ENCODE measurements at regions not wholly inside any gene's neighbourhood (a gene's known extent, or its start where the extent isn't known, plus 50 kb on each side); places are given as distances from the start of the nearest gene placed in this dataset.

DNA sequence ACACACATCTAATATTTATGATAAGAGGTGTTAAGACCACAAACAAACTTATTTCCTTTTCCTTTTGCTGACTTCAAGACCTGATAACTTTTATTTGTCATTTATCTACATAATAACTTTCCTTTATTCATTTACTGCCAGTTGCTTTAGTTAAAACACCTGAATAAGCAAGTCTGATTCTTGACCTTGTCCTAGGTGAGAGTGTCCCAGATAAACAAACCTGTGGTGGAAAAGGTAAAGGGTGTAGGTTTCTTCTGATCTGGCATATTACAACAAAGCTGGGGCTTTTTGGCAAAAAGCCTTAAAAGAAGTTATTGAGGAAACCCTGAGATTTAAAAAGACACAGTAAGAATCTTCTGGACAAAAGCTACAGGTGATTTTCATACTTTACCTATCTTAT is 191.5 kb downstream of the ZBBX start:
- intact Hi-C loops (cut with DNase I) = no loop called here
- TF ChIP-seq POLR2AphosphoS5 (IDR thresholded peaks at IDR 0.05; ENCODE audit: insufficient read depth in 1 of 2, low read depth in 1 of 2) (no peak), POLR2A (IDR thresholded peaks at IDR 0.05) (no peak)
- TF ChIP-seq, protein P1, sequence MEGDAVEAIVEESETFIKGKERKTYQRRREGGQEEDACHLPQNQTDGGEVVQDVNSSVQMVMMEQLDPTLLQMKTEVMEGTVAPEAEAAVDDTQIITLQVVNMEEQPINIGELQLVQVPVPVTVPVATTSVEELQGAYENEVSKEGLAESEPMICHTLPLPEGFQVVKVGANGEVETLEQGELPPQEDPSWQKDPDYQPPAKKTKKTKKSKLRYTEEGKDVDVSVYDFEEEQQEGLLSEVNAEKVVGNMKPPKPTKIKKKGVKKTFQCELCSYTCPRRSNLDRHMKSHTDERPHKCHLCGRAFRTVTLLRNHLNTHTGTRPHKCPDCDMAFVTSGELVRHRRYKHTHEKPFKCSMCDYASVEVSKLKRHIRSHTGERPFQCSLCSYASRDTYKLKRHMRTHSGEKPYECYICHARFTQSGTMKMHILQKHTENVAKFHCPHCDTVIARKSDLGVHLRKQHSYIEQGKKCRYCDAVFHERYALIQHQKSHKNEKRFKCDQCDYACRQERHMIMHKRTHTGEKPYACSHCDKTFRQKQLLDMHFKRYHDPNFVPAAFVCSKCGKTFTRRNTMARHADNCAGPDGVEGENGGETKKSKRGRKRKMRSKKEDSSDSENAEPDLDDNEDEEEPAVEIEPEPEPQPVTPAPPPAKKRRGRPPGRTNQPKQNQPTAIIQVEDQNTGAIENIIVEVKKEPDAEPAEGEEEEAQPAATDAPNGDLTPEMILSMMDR (IDR thresholded peaks at IDR 0.05) = no peak

DNA sequence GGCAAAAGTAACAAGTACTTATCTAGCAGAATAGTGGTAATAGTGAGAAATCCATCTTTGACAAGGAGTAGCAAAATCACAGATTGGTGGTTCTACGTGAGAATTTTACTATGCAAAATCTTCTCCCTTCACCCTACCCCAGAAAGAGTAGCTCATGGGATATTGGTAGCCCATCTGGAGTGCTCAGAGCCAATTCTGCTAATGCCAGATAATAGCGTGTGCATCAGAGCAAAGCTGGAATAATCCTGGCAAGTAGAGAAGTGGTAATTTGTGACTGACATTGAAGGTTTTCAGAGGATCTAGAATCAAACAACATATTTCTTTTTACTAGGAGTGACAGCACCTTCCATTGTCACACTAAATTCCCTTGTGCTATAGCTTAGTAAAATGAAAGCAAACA is 192.9 kb downstream of the ZBBX start:
- H3K9me3 ChIP-seq = no peaks in the 10 kb centered on the region
- H3K4me3 ChIP-seq = no peak overlapping the region
- no peak overlapping the region for H3K27ac ChIP-seq
- H3K4me1 ChIP-seq = no peaks in the 10 kb centered on the region
- intact Hi-C loops (cut with DNase I) = no loop called here
- no peaks in the 10 kb centered on the region for H3K36me3 ChIP-seq
- H3K27me3 ChIP-seq = no peaks in the 10 kb centered on the region
- no peak for DNase-seq (ENCODE audit: extremely low spot score in 2 of 2)
- TF ChIP-seq, protein P1 (IDR thresholded peaks at IDR 0.05) = no peak

More for the DNA sequence above, 191.5 kb downstream of the ZBBX start:
- Histone ChIP-seq H3K4me1 (no peaks in the 10 kb centered on the region), H3K4me3 (no peak overlapping the region), H3K36me3 (no peaks in the 10 kb centered on the region), H3K27ac (no peak overlapping the region), H3K27me3 (no peaks in the 10 kb centered on the region), H3K9me3 (no peaks in the 10 kb centered on the region)
- DNase-seq (ENCODE audit: extremely low spot score in 2 of 2) = no peak

DNA sequence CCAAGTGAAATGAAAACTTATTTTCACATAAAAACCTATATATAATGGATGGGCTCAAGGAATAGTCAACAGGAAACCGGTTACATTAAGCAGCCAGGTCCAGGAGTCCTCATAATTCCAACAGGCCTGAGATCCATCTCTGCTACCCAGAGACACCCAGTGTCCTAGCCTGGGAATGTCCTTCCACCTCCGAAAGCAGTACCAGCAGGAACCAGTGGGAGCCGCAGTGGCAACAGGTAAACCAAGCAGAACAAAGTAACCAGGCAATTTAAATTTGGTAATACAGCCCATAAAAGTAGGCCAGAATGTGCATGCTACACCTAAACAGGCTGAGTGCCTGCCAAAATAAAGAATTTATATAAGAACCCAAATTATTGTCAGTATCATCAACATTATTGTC is 195.6 kb downstream of the ZBBX start:
- DNase-seq (ENCODE audit: extremely low spot score in 2 of 2) = no peak
- Histone ChIP-seq H3K36me3 (no peaks in the 10 kb centered on the region), H3K9me3 (no peaks in the 10 kb centered on the region), H3K27me3 (no peaks in the 10 kb centered on the region), H3K4me1 (no peaks in the 10 kb centered on the region), H3K27ac (no peak overlapping the region), H3K4me3 (no peak overlapping the region)
- intact Hi-C loops (cut with DNase I) = no loop called here
- TF ChIP-seq POLR2A (IDR thresholded peaks at IDR 0.05) (no peak), POLR2AphosphoS5 (IDR thresholded peaks at IDR 0.05; ENCODE audit: insufficient read depth in 1 of 2, low read depth in 1 of 2) (no peak)
- TF ChIP-seq, protein P1 (IDR thresholded peaks at IDR 0.05) = no peak

- H3K4me1 ChIP-seq = no peaks in the 10 kb centered on the region
- no peak overlapping the region for H3K27ac ChIP-seq
- H3K4me3 ChIP-seq = no peak overlapping the region
- no peak for DNase-seq (ENCODE audit: extremely low spot score in 2 of 2)
- intact Hi-C loops (cut with DNase I) = no loop called here
- peaks cover 5% of the 10 kb centered on the region for H3K9me3 ChIP-seq
- TF ChIP-seq POLR2A (IDR thresholded peaks at IDR 0.05) (no peak), POLR2AphosphoS5 (IDR thresholded peaks at IDR 0.05; ENCODE audit: insufficient read depth in 1 of 2, low read depth in 1 of 2) (no peak)
- TF ChIP-seq, protein P1 (IDR thresholded peaks at IDR 0.05) = no peak
- no peaks in the 10 kb centered on the region for H3K36me3 ChIP-seq
- no peaks in the 10 kb centered on the region for H3K27me3 ChIP-seq
These were observed 207.7 kb downstream of the ZBBX start for GRCh38 chr3:167172377-167172776.

- no peak for TF ChIP-seq POLR2AphosphoS5 (IDR thresholded peaks at IDR 0.05; ENCODE audit: insufficient read depth in 1 of 2, low read depth in 1 of 2)
- TF ChIP-seq POLR2A (IDR thresholded peaks at IDR 0.05) = no peak
- TF ChIP-seq, protein P1 (IDR thresholded peaks at IDR 0.05) = no peak
- H3K9me3 ChIP-seq = no peaks in the 10 kb centered on the region
- H3K4me1 ChIP-seq = no peaks in the 10 kb centered on the region
- intact Hi-C loops (cut with DNase I) = no loop called here
- DNase-seq (ENCODE audit: extremely low spot score in 2 of 2) = no peak
- no peaks in the 10 kb centered on the region for H3K27me3 ChIP-seq
- H3K27ac ChIP-seq = no peak overlapping the region
- no peak overlapping the region for H3K4me3 ChIP-seq
- H3K36me3 ChIP-seq = no peaks in the 10 kb centered on the region
These were observed 212.6 kb downstream of the ZBBX start for GRCh38 chr3:167167491-167167890.

Data from vagina (tissue), 2 donors.